HG02970 (cell line): ENCODE measurements at regions not wholly inside any gene's neighbourhood (a gene's known extent, or its start where the extent isn't known, plus 50 kb on each side); places are given as distances from the start of the nearest gene placed in this dataset.

Source experiments
- ATAC-seq: cut with Tn5 transposase; IDR thresholded peaks from one replicate; pipeline ENCODE4 v1.9.1; 2021; ENCODE audit warnings: mild to moderate bottlenecking, moderate library complexity, moderate number of reproducible peaks; ENCODE audit not compliant: unreplicated experiment, low FRiP score

DNA sequence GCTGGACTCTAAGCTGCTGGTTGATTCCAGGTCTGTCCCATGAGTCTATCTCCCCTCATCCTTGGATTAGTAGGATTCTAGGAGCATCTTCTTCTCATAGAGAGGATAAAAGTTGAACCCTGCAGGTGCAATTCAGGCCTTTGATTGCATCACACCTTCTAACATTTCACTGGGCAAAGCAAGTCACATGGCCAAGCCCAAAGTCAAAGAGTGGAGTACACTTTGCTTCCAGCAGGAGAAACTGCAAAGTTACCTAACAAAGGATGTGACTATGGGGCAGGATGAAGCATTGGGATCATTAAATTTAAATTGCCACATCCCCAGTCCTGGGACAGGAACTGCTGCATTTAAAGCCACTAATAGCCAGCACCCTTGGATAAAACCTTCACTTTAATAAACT lies 51.0 kb upstream of the EGFLAM start:
- ATAC-seq, result no peak

DNA sequence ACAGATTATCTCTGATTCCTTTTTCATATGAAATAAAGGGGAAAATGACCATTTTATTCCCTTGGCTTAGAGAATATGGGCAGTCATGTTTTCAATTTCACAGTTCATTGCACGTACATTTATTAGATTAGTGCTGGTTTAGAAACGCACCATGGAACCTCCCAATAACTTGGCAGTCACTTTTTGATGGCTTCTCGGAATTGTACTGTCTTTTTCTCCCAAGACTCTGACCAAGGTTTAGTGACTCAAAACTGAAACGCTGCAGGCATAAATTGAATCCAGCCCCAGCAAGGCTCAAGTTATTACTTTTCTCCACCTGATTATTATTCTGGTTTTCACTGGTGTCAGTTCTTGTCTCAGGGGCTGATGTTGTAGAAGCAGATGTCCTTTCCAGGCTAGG lies 55.6 kb upstream of the EGFLAM start:
- ATAC-seq, result no peak

DNA sequence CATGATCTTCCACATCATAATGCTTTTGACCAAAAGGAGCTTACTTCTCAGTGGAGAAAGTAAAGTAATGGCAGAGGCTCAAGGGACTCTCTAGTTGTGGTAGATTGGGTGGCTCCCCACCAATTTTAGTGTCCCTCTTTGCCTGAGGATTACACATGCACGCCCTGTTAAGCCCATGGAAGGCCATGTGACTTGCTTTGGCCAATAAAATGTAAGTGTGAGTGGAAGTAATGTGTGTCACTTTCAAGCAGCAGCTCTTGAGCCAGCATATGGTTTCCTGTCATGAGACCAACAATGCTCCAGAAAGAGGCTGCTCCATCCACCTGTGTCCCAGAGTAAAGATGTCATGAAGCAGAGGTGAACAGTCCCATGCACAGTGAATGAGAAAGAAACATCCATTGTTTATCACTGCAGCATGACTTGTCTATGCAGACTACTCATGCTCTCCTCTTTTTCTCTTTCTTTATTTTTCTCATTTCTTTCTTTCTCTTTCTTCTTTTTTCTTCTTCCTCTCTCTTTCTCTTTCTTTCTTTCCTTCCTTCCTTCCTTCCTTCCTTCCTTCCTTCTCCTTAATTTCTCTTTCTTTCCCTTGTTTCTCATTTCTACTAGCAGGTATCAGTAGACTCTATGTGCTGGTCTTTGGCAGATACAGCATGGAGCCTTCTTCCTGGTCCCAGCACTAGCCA lies 57.3 kb upstream of the EGFLAM start:
- no peak for ATAC-seq

DNA sequence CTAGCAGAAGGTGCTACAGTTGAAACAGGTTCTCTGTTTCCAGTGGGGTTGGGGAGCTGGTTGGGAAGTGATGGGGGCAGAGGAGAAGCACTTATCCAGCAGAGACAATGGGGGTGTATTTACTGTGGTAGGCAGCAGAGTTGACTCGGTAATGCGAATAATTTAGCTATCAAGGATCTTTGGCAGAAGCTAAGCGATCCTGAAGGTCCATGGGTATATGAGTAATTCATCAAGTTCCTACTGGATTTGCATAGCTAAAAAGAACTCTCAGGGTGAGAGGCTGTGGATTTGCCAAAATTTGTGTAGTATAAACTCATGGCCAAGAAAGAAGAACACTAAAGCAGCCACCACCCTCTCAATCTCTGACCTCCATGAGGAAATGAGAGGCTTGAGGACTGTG lies 61.2 kb upstream of the EGFLAM start:
- ATAC-seq, result no peak

DNA sequence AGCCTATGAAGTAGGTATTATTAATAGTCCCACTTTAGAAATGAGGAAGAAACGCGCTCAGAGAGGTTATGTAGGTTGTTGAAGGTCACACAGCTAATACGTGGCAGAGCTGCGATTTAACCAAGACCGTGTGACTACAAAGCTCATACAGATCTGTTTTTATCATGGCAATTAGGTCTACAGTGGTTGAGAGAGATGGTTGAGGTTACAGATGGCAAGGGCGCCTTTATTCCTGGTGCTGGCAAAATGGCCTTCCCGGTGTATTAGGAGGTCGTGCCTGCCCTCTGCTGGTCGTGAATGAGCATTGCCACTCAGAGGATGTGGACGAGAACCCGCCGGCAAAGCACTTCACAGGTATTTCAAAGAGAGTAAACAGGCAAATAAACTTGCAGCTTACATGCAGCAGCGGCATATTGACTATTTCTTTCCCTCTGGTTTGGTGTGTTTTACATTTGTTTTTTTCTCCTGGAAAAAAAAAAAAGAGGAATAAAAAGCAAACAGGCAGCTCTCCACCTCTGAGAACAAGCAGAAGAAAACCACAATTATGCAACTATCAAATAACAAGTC lies 65.3 kb upstream of the EGFLAM start:
- ATAC-seq, result no peak

DNA sequence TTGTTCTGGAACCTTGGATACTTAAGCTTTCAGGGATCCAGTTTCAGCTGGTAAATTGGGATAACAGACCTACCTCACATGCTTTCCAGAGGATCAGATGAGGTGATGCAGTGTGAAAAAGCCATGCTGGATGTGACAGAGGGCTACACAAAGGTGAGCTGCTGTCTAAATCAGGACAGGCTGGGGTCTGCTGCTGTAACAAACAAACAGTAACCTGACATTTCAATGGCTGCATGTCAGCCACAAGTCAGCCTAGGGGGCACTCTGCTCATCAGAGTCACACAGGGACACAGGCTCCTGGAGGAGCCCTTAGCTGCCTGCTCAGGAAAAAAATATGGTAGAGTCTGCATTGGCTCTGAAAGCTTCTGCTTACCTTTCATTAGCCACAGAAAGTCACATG lies 66.7 kb upstream of the EGFLAM start:
- ATAC-seq, result no peak

DNA sequence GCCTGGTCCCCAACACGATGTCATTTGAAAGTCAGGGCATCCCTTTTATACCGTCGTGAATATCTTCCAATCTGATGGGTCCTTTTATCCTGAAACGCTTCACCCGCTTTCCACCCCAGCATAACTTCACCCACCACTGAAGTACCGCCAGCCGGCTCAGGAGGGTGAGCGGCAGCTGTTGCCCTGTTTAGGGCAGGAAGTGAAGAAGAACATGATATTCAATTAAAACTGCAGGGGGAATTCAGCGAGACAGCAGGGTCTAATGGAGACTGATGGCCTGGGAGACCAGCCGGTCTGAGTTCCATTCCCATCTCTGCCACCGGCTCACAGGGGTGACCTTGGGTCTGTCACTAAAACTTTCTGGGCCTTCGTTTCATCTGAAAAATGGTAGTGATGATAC lies 68.2 kb upstream of the EGFLAM start:
- no peak for ATAC-seq

DNA sequence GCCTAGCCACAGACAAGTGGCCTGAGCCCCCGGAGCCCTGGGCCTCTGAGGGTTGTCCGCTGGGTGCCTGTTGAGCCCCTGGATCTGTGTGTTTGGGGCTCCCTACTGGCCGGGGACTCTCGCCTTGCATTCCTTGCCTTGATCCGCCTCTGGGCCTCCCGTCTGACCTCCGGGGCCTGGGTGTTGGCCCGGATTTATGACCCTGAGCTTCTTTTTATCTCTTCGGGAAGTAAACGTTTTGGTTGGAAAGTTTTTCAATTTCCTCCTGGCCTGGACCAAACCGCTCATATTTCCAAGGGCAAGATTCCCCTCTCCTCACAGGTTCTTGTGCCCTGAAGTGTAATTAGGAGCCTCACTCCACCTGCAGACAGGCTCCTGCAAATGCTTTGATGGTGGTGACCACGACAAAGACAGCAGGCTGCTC lies 69.3 kb upstream of the EGFLAM start:
- no peak for ATAC-seq

DNA sequence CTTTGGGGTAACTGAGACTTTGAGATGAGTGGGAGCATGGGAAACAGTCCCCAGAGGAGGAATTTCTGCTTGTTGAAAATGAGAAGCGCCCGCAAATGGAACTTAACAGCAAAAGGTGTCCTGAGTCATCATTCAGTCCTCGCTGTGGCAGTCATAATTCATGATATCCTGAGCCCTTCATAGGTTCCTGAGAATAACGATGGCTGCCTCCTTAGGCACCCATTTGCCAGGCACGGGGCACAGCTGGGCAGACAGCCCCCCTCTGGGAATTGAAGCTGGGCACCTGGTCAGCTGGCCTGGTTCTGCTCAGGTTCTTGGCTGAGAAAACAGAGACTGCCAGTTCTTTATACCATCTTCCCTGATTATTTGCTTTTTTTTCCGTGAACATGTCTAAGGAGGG lies 69.8 kb upstream of the EGFLAM start:
- ATAC-seq, result no peak

DNA sequence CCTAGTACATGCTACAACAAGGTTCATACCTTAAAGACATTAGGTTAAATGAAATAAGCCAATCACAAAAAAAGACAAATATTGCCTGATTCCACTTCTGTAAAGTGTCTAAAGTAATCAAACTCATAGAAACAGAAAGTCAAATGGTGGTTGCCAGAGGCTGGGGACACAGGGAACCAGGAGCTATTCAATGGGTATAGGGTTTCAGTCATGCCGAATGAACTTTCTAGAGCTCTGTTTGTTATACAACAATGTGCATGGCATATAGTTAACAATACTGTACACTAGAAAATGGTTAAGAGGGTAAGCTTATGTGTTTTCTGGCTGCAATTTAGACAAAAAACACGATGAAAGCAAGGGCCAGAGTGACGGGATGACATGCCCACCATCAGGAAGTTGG lies 70.8 kb upstream of the EGFLAM start:
- ATAC-seq, result no peak

DNA sequence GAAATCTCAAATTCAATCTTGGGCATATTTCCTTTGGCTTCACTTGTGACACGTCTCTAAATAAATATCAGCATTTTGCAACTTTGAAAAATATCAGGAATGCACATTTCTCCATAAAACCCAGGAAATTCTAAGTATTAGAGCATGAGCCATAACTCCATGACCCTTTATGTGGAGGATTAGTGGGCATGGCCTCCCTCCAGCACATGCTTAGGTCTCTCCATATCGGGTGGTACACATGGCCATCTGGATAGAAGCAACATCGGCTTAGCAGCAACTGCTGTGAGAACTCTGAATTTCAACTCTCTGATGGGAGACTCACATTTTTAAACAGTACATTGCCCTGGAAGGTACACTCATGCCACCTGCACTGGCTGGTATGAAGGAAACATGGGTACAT lies 73.7 kb upstream of the EGFLAM start:
- ATAC-seq, result no peak

DNA sequence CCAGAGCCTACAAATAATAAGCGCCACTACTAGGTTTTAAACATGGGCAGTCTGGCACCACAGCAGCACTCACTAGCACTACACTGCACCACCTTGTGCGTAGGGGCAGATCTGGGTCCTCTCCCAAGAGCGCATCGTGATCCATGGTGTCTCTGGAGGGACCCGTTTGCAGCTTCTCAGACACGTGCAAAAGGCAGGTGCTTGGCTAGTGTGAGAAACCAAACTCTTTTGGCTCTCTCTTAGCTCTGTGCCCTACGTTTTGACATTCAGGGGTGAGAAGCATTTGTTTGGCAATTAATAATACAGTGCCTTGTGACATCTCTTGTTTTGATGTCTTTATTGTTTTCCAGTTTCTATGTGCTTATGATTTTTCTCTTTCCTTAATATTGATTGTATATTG lies 75.4 kb upstream of the EGFLAM start:
- ATAC-seq, result no peak

DNA sequence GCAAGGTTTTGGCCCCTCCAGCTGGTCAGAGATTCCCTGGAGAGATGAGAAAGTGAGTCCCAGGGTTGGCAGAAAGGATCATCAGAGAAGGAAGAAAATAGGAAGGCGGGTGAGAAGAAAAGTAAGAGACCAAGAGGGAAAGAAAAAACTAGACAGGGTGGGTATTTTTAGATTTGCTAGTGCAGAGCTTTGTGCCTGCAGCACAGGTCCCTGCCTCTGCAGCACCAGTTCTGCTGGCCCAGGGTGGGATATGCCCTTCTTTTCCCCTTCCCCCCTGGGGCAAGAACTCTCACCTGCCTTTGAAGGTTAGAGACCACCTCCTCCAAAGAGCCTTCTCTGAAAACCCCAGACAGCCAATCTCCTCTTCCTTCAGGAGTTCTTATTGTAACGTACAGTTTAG lies 90.3 kb upstream of the EGFLAM start:
- ATAC-seq, result no peak

DNA sequence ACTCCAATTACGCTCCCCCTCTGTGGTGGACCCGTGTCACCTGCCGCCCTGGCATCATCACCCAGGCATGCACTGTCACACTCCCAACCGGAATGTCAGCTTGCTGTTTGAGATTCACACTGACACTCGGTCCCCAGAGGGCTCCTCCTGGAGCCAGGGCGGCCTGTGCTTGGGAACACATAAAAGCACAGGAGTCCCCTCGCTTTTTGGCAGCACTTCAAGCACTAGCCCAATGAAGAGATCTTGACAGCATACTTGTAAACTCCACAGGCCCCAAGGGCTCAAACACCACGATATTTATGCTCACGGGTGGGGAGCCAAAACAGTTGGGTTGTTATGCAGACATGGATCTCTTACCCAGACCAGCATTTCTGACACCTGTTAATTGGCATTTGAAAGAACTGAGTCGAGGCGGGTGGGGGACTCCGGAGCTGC lies 90.8 kb upstream of the EGFLAM start:
- ATAC-seq, result no peak

DNA sequence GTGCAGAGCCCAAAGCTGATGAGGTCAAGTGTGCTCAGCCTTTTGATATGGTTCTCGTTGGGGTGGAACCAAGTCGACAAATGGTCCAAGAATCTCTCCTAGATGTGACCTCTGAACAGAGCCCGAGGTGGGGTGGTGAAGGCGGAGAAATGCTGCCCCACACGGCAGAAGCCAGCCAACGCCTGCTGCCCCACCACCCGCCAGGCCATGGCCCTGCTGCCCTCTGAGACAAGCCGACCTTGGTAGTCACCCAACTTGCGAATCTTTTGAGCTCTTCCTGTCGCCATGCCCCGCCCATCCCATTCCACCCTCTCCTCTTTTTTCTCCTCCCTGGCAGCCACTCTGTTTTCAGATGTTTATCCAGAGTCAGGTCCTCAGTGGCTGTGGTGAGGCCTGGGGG lies 91.5 kb upstream of the EGFLAM start:
- no peak for ATAC-seq

DNA sequence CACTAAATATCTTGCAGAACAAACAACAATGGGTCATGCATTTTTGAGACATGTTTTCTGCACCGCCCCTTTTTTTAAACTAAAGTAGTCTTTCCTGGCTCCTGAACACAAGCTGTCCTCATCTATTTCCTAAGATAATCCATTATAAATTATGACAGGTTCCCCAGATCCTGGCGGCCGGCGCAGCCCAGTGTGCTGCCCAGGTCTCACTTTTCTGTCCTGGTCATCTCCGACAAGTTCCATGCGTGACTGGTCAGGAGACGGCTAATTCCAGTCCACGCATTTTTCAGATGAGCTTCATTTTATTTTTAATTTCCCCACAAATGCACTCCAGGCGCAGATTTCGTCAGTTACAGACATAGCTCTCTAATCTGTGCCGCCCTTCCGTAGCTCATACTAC lies 92.9 kb upstream of the EGFLAM start:
- no peak for ATAC-seq

DNA sequence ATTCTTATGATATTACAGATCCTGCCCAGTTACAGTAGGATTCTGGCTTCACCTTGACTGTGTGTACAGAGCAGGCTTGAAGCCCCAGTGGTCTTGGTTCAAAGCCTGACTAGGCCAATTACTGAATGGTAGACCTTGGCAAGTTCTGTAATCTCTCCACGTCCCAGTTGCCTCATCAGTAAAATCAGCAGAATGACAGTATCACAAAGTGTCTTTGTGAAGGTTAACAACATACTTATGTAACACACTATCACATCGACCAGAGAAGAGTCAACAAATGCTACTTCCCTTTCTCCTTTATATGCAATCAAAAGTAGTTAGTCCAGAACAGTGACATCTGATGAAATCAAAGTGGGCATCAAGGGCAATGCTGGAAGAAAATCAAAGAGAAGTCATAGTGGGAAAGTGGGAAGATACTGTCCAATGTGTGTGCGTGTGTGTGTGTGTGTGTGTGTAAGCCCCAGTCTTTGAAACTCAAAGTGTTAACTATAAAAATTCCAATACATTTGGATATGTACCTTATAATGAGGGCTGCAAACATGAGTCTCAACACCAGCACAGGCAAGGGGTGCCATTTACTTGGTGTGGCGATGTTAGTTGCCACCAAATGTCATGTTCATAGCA lies 93.5 kb upstream of the EGFLAM start:
- ATAC-seq, result no peak

DNA sequence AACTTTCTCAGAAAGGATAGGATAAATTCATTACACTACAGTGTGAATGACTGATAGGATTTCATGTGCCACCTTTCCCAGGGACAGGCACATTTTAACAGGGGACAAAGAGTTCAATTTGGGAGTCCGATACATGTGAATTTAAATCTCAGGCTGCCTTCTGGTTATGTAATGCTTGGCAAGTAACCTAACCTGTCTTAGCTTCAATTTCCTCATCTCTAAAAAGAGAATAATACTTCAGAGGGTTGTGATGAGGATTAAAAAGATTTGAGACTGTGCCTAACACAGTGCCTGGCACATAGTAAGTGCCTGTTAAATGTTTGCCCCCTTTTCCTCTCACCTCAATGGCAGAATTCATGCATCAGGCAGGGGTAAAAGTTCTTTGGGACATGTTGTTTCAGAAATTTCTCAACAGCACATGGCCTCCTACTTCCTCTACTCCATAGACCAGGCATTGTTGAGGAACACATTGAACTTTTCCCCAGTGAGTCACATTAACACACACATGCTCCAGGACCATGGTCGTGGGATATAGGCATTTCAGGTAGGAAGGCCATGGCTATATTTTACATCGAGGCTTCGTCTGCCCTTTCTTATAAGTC lies 94.6 kb upstream of the EGFLAM start:
- no peak for ATAC-seq

DNA sequence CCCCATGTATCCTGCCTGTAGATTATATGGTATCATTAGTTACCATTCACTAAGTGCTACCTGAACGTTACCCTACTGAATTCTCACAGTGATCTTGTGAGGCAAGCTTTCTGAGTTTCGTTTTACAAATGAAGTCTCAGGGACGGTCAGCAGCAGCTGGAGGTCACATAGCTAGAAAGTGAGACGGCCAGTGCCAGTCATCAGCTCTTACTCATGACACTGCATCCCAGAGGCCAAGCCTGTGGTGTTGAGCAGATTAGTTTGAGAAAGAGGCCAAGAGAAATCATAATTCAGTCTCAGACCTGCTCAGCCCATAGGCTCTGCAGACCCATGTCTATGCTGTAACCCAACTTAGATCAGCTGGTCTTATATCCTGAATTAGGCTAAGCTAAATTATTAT lies 95.7 kb upstream of the EGFLAM start:
- no peak for ATAC-seq

DNA sequence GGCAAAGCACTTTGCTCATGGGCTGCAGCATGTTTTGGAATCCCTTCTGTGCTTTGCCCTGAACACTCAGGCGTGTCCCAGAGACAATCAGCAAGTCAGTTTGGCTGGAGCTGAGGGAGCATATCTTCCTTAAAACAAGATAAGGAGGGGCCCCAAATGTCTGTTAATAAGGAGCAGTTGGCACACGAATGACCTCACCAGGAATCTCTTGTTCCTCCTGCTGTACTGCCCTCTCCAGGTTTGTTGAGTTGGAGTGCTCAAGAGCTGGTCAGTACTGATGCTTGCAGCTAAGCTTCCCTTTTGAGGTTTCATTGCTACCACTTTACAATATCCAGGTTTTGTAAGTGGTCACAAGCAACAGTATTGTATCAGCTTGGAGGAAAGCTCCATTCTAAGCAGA lies 101.3 kb upstream of the EGFLAM start:
- no peak for ATAC-seq

DNA sequence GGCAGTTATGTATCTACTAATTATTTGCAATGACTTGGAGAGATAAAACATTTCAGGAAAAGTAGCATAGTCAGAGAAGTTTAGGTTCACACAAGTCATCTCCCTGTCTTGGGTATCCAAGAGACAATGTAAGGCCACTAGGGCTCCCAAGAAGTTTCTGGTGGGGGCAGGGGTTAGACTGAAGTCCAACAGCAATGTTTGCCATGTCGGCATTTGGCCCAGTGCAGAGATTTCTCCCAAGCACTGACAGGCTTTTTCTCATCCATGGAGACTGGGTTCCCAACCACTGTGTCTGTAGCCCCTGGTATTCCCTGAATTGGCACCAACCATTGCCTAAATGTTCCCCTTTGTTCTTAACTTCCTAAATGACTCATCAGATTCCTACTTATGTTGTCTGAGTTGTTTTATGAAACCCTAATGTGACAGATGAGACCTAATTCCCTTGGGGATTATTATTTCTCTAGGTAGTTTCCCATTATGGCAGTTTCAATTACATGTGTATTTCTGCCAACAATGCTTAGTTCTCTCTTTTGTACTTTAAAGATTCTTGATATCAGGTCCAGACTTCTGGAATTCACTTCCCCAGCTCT lies 103.6 kb upstream of the EGFLAM start:
- no peak for ATAC-seq
